ENCODE measurements at regions not wholly inside any gene's neighbourhood (a gene's known extent, or its start where the extent isn't known, plus 50 kb on each side); places are given as distances from the start of the nearest gene placed in this dataset.
"Not testable (repeated sequence)": the region's sequence is repeated elsewhere in the genome, so short reads cannot be mapped to it uniquely, and the experiment has no call there.

- no peak for DNase-seq
Measured at GRCh38 chr3:176302271-176302670, 895.0 kb downstream of the TBL1XR1 start.

GRCh38 chr3:176296066-176296597, 901.1 kb downstream of the TBL1XR1 start:
- DNase-seq = no peak

GRCh38 chr3:176293276-176293675, 904.0 kb downstream of the TBL1XR1 start:
- DNase-seq = no peak

GRCh38 chr3:176286476-176287085, 910.7 kb downstream of the TBL1XR1 start:
- no peak for DNase-seq

- no peak for DNase-seq
Measured at GRCh38 chr3:176275538-176275937, 921.7 kb downstream of the TBL1XR1 start.

GRCh38 chr3:176275113-176275512, 922.2 kb downstream of the TBL1XR1 start:
- no peak for DNase-seq

- DNase-seq = peak; percentile 74
Measured at GRCh38 chr3:176274161-176274560, 923.1 kb downstream of the TBL1XR1 start.

- no peak for DNase-seq
Measured at GRCh38 chr3:176262071-176262470, 935.2 kb downstream of the TBL1XR1 start.

GRCh38 chr3:176247191-176247590, 950.1 kb downstream of the TBL1XR1 start:
- no peak for DNase-seq

- no peak for DNase-seq
Measured at GRCh38 chr3:176219970-176220369, 977.3 kb downstream of the TBL1XR1 start.

- no peak for DNase-seq
Measured at GRCh38 chr3:176214758-176215157, 982.5 kb downstream of the TBL1XR1 start.

GRCh38 chr3:176213314-176213713, 984.0 kb downstream of the TBL1XR1 start:
- not testable (repeated sequence) for DNase-seq

- no peak for DNase-seq
Measured at GRCh38 chr3:176208915-176209314, 988.4 kb downstream of the TBL1XR1 start.

- no peak for DNase-seq
Measured at GRCh38 chr3:176208283-176208682, 989.0 kb downstream of the TBL1XR1 start.

- DNase-seq = no peak
Measured at GRCh38 chr3:176206809-176207208, 990.5 kb downstream of the TBL1XR1 start.

- no peak for DNase-seq
Measured at GRCh38 chr3:176202652-176203051, 994.6 kb downstream of the TBL1XR1 start.

- no peak for DNase-seq
Measured at GRCh38 chr3:176193032-176193730, 1004.1 kb downstream of the TBL1XR1 start.

GRCh38 chr3:176190755-176191154, 1006.5 kb downstream of the TBL1XR1 start:
- DNase-seq = no peak

- no peak for DNase-seq
Measured at GRCh38 chr3:176183181-176183580, 1014.1 kb downstream of the TBL1XR1 start.

- DNase-seq = no peak
Measured at GRCh38 chr3:176174060-176174459, 1023.2 kb downstream of the TBL1XR1 start.

- DNase-seq = no peak
Measured at GRCh38 chr3:176172492-176172891, 1024.8 kb downstream of the TBL1XR1 start.

GRCh38 chr3:176167272-176167671, 1030.0 kb downstream of the TBL1XR1 start:
- peak; percentile 16 for DNase-seq

GRCh38 chr3:176160997-176161396, 1036.3 kb downstream of the TBL1XR1 start:
- no peak for DNase-seq

- no peak for DNase-seq
Measured at GRCh38 chr3:176159796-176160195, 1037.5 kb downstream of the TBL1XR1 start.

GRCh38 chr3:176155012-176155411, 1042.3 kb downstream of the TBL1XR1 start:
- no peak for DNase-seq

Measured in NCI-H510A (cell line).